ENCODE measurements at regions not wholly inside any gene's neighbourhood (a gene's known extent, or its start where the extent isn't known, plus 50 kb on each side); places are given as distances from the start of the nearest gene placed in this dataset.

GRCh38 chr21:33155005-33155404 is 74.7 kb upstream of the IFNAR2 start:
- no peak for DNase-seq (ENCODE audit: extremely low read depth in 1 of 2, low read depth in 1 of 2)

- DNase-seq (ENCODE audit: extremely low read depth in 1 of 2, low read depth in 1 of 2), result no peak
These were observed 74.3 kb upstream of the IFNAR2 start for GRCh38 chr21:33155422-33155821.

- DNase-seq (ENCODE audit: extremely low read depth in 1 of 2, low read depth in 1 of 2), result no peak
These were observed 72.4 kb upstream of the IFNAR2 start for GRCh38 chr21:33157303-33157702.

- no peak for DNase-seq (ENCODE audit: extremely low read depth in 1 of 2, low read depth in 1 of 2)
These were observed 71.1 kb upstream of the IFNAR2 start for GRCh38 chr21:33158654-33159053.

- no peak for DNase-seq (ENCODE audit: extremely low read depth in 1 of 2, low read depth in 1 of 2)
These were observed 67.2 kb upstream of the IFNAR2 start for GRCh38 chr21:33162436-33162951.

- no peak for DNase-seq (ENCODE audit: extremely low read depth in 1 of 2, low read depth in 1 of 2)
These were observed 60.9 kb upstream of the IFNAR2 start for GRCh38 chr21:33168886-33169285.

- DNase-seq (ENCODE audit: extremely low read depth in 1 of 2, low read depth in 1 of 2), result no peak
These were observed 60.4 kb upstream of the IFNAR2 start for GRCh38 chr21:33169359-33169758.

GRCh38 chr21:33171616-33172169 is 58.0 kb upstream of the IFNAR2 start:
- no peak for DNase-seq (ENCODE audit: extremely low read depth in 1 of 2, low read depth in 1 of 2)

GRCh38 chr21:33174756-33175155 is 55.0 kb upstream of the IFNAR2 start:
- no peak for DNase-seq (ENCODE audit: extremely low read depth in 1 of 2, low read depth in 1 of 2)
